ENCODE measurements at regions not wholly inside any gene's neighbourhood (a gene's known extent, or its start where the extent isn't known, plus 50 kb on each side); places are given as distances from the start of the nearest gene placed in this dataset.
"Not testable (repeated sequence)": the region's sequence is repeated elsewhere in the genome, so short reads cannot be mapped to it uniquely, and the experiment has no call there.

- DNase-seq (ENCODE audit: insufficient read length, low spot score) (no peak), FAIRE-seq (no peak)
These were observed 99.4 kb upstream of the LSM6 start for GRCh38 chr4:146076081-146076480.

GRCh38 chr4:146073517-146073916, 102.0 kb upstream of the LSM6 start:
- DNase-seq (ENCODE audit: insufficient read length, low spot score) (no peak), FAIRE-seq (peak; percentile 88)

- FAIRE-seq (no peak), DNase-seq (ENCODE audit: insufficient read length, low spot score) (no peak)
These were observed 103.1 kb upstream of the LSM6 start for GRCh38 chr4:146072376-146072775.

- FAIRE-seq (no peak), DNase-seq (ENCODE audit: insufficient read length, low spot score) (no peak)
These were observed 104.1 kb upstream of the LSM6 start for GRCh38 chr4:146071390-146071789.

- no peak for DNase-seq (ENCODE audit: insufficient read length, low spot score)
- FAIRE-seq: peak; percentile 93
These were observed 112.4 kb upstream of the LSM6 start for GRCh38 chr4:146063143-146063542.

- DNase-seq (ENCODE audit: insufficient read length, low spot score) (no peak), FAIRE-seq (no peak)
These were observed 113.2 kb upstream of the LSM6 start for GRCh38 chr4:146062340-146062739.

GRCh38 chr4:146061610-146062334, 113.7 kb upstream of the LSM6 start:
- no peak for DNase-seq (ENCODE audit: insufficient read length, low spot score)
- FAIRE-seq: peak; percentile 94

- FAIRE-seq (peak; percentile 100), DNase-seq (ENCODE audit: insufficient read length, low spot score) (peak; percentile 14)
These were observed 115.7 kb upstream of the LSM6 start for GRCh38 chr4:146059865-146060264.

- FAIRE-seq: peak; percentile 97
- no peak for DNase-seq (ENCODE audit: insufficient read length, low spot score)
These were observed 116.4 kb upstream of the LSM6 start for GRCh38 chr4:146059151-146059550.

GRCh38 chr4:146058531-146058930, 117.0 kb upstream of the LSM6 start:
- DNase-seq (ENCODE audit: insufficient read length, low spot score): no peak
- no peak for FAIRE-seq

GRCh38 chr4:146054676-146055075, 116.1 kb upstream of the ZNF827 start:
- DNase-seq (ENCODE audit: insufficient read length, low spot score) (no peak), FAIRE-seq (peak; percentile 84)

GRCh38 chr4:146053891-146054290, 115.3 kb upstream of the ZNF827 start:
- DNase-seq (ENCODE audit: insufficient read length, low spot score) (no peak), FAIRE-seq (peak; percentile 14)

GRCh38 chr4:146051728-146052391, 113.2 kb upstream of the ZNF827 start:
- no peak for DNase-seq (ENCODE audit: insufficient read length, low spot score)
- no peak for FAIRE-seq

GRCh38 chr4:146051223-146051622, 112.6 kb upstream of the ZNF827 start:
- peak; percentile 65 for FAIRE-seq
- DNase-seq (ENCODE audit: insufficient read length, low spot score): no peak

GRCh38 chr4:146049802-146050201, 111.2 kb upstream of the ZNF827 start:
- FAIRE-seq: peak; percentile 86
- DNase-seq (ENCODE audit: insufficient read length, low spot score): no peak

GRCh38 chr4:146047768-146048167, 109.1 kb upstream of the ZNF827 start:
- not testable (repeated sequence) for FAIRE-seq

GRCh38 chr4:146041139-146042004, 102.7 kb upstream of the ZNF827 start:
- FAIRE-seq: peak; percentile 86

More at GRCh38 chr4:146047768-146048167, 109.1 kb upstream of the ZNF827 start:
- not testable (repeated sequence) for DNase-seq (ENCODE audit: insufficient read length, low spot score)

GRCh38 chr4:146040623-146041022, 102.0 kb upstream of the ZNF827 start:
- no peak for DNase-seq (ENCODE audit: insufficient read length, low spot score)
- FAIRE-seq: no peak

More at GRCh38 chr4:146041139-146042004, 102.7 kb upstream of the ZNF827 start:
- no peak for DNase-seq (ENCODE audit: insufficient read length, low spot score)

- no peak for FAIRE-seq
- no peak for DNase-seq (ENCODE audit: insufficient read length, low spot score)
These were observed 94.5 kb upstream of the ZNF827 start for GRCh38 chr4:146033149-146033548.

- DNase-seq (ENCODE audit: insufficient read length, low spot score) (no peak), FAIRE-seq (peak; percentile 93)
These were observed 93.7 kb upstream of the ZNF827 start for GRCh38 chr4:146032234-146032860.

Data from GM19239 (cell line).